H7 (cell line): ENCODE measurements at regions not wholly inside any gene's neighbourhood (a gene's known extent, or its start where the extent isn't known, plus 50 kb on each side); places are given as distances from the start of the nearest gene placed in this dataset.

Experiments
- DNase-seq: peaks from one replicate; pipeline ENCODE4 v3.0.0; 2012
- H3K27me3 ChIP-seq: 2 replicates; pipeline ENCODE4 v1.6.0; 2011; ENCODE audit warnings: mild to moderate bottlenecking, low read length; ENCODE audit not compliant: control insufficient read depth, insufficient read depth
- H3K36me3 ChIP-seq: replicated peaks from 2 replicates; pipeline ENCODE4 v1.5.1; 2011; ENCODE audit warnings: low read length; ENCODE audit not compliant: control insufficient read depth, insufficient read depth
- H3K4me3 ChIP-seq: 2 replicates; pipeline ENCODE4 v1.5.1; 2011; ENCODE audit warnings: low read depth, mild to moderate bottlenecking, control low read depth, low read length, moderate library complexity; ENCODE audit not compliant: insufficient read depth

GRCh38 chr18:76564655-76565237 lies 69.7 kb upstream of the ZNF516 start:
- no peak for DNase-seq
- no peaks in the 10 kb centered on the region for H3K27me3 ChIP-seq
- H3K4me3 ChIP-seq = no peak overlapping the region
- H3K36me3 ChIP-seq = no peaks in the 10 kb centered on the region

- Histone ChIP-seq H3K36me3 (no peaks in the 10 kb centered on the region), H3K4me3 (no peak overlapping the region), H3K27me3 (no peaks in the 10 kb centered on the region)
- no peak for DNase-seq
These were observed 69.1 kb upstream of the ZNF516 start for GRCh38 chr18:76564117-76564516.

GRCh38 chr18:76562286-76563122 lies 67.5 kb upstream of the ZNF516 start:
- Histone ChIP-seq H3K36me3 (no peaks in the 10 kb centered on the region), H3K27me3 (no peaks in the 10 kb centered on the region), H3K4me3 (no peak overlapping the region)
- peak; percentile 22 for DNase-seq

- no peaks in the 10 kb centered on the region for H3K27me3 ChIP-seq
- H3K4me3 ChIP-seq = no peak overlapping the region
- H3K36me3 ChIP-seq = no peaks in the 10 kb centered on the region
- no peak for DNase-seq
These were observed 64.0 kb upstream of the ZNF516 start for GRCh38 chr18:76558881-76559667.

- Histone ChIP-seq H3K4me3 (no peak overlapping the region), H3K36me3 (no peaks in the 10 kb centered on the region), H3K27me3 (no peaks in the 10 kb centered on the region)
- DNase-seq = no peak
These were observed 62.1 kb upstream of the ZNF516 start for GRCh38 chr18:76557026-76557575.

- Histone ChIP-seq H3K4me3 (no peak overlapping the region), H3K36me3 (no peaks in the 10 kb centered on the region), H3K27me3 (no peaks in the 10 kb centered on the region)
- DNase-seq = no peak
These were observed 59.6 kb upstream of the ZNF516 start for GRCh38 chr18:76554547-76555222.

GRCh38 chr18:76553715-76554546 lies 58.9 kb upstream of the ZNF516 start:
- no peak overlapping the region for H3K4me3 ChIP-seq
- DNase-seq = no peak
- H3K36me3 ChIP-seq = no peaks in the 10 kb centered on the region
- no peaks in the 10 kb centered on the region for H3K27me3 ChIP-seq

- no peak overlapping the region for H3K4me3 ChIP-seq
- no peak for DNase-seq
- no peaks in the 10 kb centered on the region for H3K36me3 ChIP-seq
- no peaks in the 10 kb centered on the region for H3K27me3 ChIP-seq
These were observed 53.5 kb upstream of the ZNF516 start for GRCh38 chr18:76548541-76548940.

- no peak for DNase-seq
- no peaks in the 10 kb centered on the region for H3K27me3 ChIP-seq
- no peaks in the 10 kb centered on the region for H3K36me3 ChIP-seq
- H3K4me3 ChIP-seq = no peak overlapping the region
These were observed 52.3 kb upstream of the ZNF516 start for GRCh38 chr18:76547296-76547695.

GRCh38 chr18:76546436-76546835 lies 51.4 kb upstream of the ZNF516 start:
- H3K4me3 ChIP-seq = no peak overlapping the region
- no peaks in the 10 kb centered on the region for H3K27me3 ChIP-seq
- H3K36me3 ChIP-seq = no peaks in the 10 kb centered on the region
- DNase-seq = no peak

- H3K4me3 ChIP-seq = no peak overlapping the region
- no peaks in the 10 kb centered on the region for H3K36me3 ChIP-seq
- DNase-seq = no peak
- no peaks in the 10 kb centered on the region for H3K27me3 ChIP-seq
These were observed 51.0 kb upstream of the ZNF516 start for GRCh38 chr18:76546088-76546435.

GRCh38 chr18:76545433-76546087 lies 50.5 kb upstream of the ZNF516 start:
- H3K27me3 ChIP-seq = no peaks in the 10 kb centered on the region

GRCh38 chr18:76544511-76545345 lies 49.7 kb upstream of the ZNF516 start:
- H3K4me3 ChIP-seq = no peak overlapping the region
- H3K27me3 ChIP-seq = no peaks in the 10 kb centered on the region
- no peak for DNase-seq
- no peaks in the 10 kb centered on the region for H3K36me3 ChIP-seq

More at GRCh38 chr18:76545433-76546087, 50.5 kb upstream of the ZNF516 start:
- no peak for DNase-seq
- no peak overlapping the region for H3K4me3 ChIP-seq
- no peaks in the 10 kb centered on the region for H3K36me3 ChIP-seq
